HEK293T (cell line): ENCODE measurements at regions not wholly inside any gene's neighbourhood (a gene's known extent, or its start where the extent isn't known, plus 50 kb on each side); places are given as distances from the start of the nearest gene placed in this dataset.

Experiments
- ARNT ChIP-seq: fragments of 450-650 bp; IDR thresholded peaks from 2 replicates; pipeline ENCODE4 v1.6.1; 2017; ENCODE audit warnings: mild to moderate bottlenecking
- CTBP1 ChIP-seq: fragments of 450-650 bp; IDR thresholded peaks from 2 replicates; pipeline ENCODE4 v1.6.1; 2016; ENCODE audit warnings: borderline replicate concordance
- FOXA1 ChIP-seq: fragments of 450-650 bp; IDR thresholded peaks from 2 replicates; pipeline ENCODE4 v1.6.1; 2016; ENCODE audit warnings: mild to moderate bottlenecking
- FOXK2 ChIP-seq: fragments of 450-650 bp; IDR thresholded peaks from 2 replicates; pipeline ENCODE4 v1.6.1; 2016; ENCODE audit warnings: mild to moderate bottlenecking
- FOXM1 ChIP-seq: fragments of 450-650 bp; IDR thresholded peaks from 2 replicates; pipeline ENCODE4 v1.6.1; 2017; ENCODE audit warnings: mild to moderate bottlenecking, borderline replicate concordance
- L3MBTL2 ChIP-seq: fragments of 450-650 bp; conservative IDR thresholded peaks from 2 replicates; pipeline ENCODE4 v1.6.1; 2016; ENCODE audit warnings: mild to moderate bottlenecking
- SP1 ChIP-seq: fragments of 450-650 bp; IDR thresholded peaks from 2 replicates; pipeline ENCODE4 v1.6.1; 2017
- SUZ12 ChIP-seq: fragments of 450-650 bp; IDR thresholded peaks from 2 replicates; pipeline ENCODE4 v1.6.1; 2016; ENCODE audit warnings: mild to moderate bottlenecking
- ZNF384 ChIP-seq: fragments of 450-650 bp; IDR thresholded peaks from 2 replicates; pipeline ENCODE4 v1.6.1; 2016

GRCh38 chr13:91123456-91124127 is 223.9 kb upstream of the MIR17HG start:
- TF ChIP-seq L3MBTL2 (no peak), FOXK2 (no peak), FOXM1 (no peak), SP1 (no peak), SUZ12 (no peak), ARNT (no peak), CTBP1 (no peak), ZNF384 (no peak), FOXA1 (no peak)
